ENCODE measurements at regions not wholly inside any gene's neighbourhood (a gene's known extent, or its start where the extent isn't known, plus 50 kb on each side); places are given as distances from the start of the nearest gene placed in this dataset.

DNA sequence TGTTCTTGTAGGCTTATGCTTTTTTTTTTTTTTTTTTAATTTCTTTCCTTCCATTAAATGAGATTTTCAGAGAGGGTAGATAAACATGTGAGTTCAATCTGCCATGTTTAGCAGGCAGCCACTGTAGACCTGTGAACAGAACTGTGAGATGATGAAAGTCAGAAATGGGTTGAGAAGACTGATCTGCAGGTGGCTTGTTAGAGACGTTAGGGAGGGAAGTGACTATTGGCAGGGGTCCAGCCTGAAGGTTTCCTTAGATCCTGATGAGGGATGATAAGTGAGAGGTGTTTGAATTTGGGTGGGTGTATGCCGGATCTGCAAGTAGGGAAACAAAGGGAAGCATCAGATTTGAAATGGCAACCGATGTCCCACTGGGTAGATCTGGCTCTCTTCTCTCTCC is 157.8 kb downstream of the HS3ST3B1 start:
- TF ChIP-seq, protein P1, sequence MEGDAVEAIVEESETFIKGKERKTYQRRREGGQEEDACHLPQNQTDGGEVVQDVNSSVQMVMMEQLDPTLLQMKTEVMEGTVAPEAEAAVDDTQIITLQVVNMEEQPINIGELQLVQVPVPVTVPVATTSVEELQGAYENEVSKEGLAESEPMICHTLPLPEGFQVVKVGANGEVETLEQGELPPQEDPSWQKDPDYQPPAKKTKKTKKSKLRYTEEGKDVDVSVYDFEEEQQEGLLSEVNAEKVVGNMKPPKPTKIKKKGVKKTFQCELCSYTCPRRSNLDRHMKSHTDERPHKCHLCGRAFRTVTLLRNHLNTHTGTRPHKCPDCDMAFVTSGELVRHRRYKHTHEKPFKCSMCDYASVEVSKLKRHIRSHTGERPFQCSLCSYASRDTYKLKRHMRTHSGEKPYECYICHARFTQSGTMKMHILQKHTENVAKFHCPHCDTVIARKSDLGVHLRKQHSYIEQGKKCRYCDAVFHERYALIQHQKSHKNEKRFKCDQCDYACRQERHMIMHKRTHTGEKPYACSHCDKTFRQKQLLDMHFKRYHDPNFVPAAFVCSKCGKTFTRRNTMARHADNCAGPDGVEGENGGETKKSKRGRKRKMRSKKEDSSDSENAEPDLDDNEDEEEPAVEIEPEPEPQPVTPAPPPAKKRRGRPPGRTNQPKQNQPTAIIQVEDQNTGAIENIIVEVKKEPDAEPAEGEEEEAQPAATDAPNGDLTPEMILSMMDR (IDR thresholded peaks at IDR 0.05) = no peak
- no peak for TF ChIP-seq POLR2A (IDR thresholded peaks at IDR 0.05)

Data from right lobe of liver (tissue), 4 donors.